Endometrium (tissue), 2 donors: ENCODE measurements at regions not wholly inside any gene's neighbourhood (a gene's known extent, or its start where the extent isn't known, plus 50 kb on each side); places are given as distances from the start of the nearest gene placed in this dataset.

Experiments used
- FAIRE-seq: peaks from 2 replicates; lab custom pipeline; 2012; peaks lifted over from hg19 to GRCh38; lab: Jason Lieb, UNC
- donor health status: control.
- donor health status: control.

DNA sequence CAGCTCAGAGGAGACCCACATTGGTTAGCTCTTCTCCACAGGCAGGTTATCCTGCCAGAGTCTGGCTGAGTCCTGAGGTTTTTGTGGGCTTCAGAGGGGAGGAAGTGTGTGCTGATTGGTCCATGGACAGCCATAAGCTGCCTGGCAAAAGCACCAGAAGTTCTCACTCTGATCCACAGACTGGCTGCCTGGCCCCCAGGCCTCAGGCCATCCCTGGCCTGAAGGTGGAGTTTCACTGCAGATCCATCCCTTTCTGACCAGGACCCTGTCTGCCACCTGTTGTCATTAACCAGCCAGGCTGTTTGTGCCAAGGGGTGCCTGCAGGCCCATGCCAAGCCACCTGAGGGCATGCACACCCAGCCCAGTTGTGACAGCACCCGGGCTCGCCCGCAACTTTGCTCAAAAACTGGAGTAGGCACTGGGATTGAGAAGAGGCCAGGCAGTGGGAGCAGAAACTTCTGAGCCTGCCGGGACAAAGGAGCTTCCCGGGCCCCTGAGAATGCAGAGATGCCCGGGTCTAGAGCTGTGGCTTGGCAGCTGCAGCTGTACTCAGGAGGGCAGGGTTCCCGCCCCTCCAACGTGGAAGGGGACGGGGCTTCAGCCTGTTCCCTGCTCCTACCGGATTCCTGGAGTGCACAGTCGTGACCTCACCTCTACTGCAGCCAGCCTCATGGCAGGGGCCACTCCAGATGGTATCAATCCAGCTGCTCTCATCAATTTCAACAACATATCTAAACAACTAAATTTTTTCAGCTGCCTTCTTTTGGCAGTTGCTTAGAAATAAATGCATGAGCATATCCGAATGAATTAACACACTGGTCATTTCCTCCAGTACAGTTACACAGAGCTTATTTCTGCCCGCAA, 1277.3 kb downstream of the SLC16A7 start:
- FAIRE-seq, result no peak

DNA sequence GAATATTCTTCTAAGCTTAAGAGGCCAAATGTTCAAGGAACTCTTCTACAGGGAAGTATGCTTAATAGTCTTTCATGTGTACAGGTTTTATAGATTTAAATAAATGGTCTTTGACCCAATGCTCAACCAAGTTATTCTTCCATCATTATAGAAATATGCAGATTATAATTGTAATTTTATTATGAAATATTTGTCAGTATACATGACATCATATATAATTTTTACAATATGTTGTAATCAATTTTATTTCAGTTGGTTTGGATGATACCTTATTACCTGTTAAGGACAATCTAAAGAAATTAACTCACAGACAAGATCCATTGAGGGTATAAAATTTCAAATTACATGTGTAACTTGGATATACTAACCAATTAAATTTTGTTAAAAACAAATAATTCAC, 1278.3 kb downstream of the SLC16A7 start:
- no peak for FAIRE-seq

DNA sequence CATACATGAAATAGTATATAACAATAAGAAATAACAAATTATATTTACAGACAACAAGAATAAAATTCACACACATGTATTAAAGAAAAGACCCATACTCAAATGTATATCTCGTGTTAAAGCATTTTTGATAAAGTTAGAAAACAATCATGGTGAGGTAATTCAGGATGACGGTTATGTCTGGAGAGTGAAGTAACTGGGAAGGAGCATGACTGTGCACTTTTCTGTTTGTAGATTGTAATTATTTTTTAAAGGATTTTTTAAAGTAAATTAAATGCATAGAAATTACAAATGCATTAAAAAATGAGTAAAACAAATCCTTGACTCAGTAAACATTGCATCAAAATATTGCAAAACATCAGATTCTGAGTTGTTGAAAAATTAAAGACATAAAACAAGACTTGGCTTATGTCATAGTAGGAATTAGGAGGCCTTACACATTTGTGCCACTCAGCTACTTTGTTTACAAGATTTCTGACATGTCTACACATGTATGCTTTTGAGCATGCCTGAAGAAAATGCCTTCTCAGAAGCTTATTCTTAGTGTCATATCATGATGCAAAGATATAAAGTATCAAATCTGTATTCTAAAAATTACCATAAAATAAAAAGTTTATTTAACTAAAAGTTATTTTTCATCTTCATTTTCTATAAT, 1325.1 kb downstream of the SLC16A7 start:
- no peak for FAIRE-seq

GRCh38 chr12:60921541-60921940, 1325.7 kb downstream of the SLC16A7 start:
- FAIRE-seq, result no peak

GRCh38 chr12:60926256-60926655, 1330.4 kb downstream of the SLC16A7 start:
- no peak for FAIRE-seq

GRCh38 chr12:60930151-60930550, 1330.1 kb upstream of the USP15 start:
- no peak for FAIRE-seq

DNA sequence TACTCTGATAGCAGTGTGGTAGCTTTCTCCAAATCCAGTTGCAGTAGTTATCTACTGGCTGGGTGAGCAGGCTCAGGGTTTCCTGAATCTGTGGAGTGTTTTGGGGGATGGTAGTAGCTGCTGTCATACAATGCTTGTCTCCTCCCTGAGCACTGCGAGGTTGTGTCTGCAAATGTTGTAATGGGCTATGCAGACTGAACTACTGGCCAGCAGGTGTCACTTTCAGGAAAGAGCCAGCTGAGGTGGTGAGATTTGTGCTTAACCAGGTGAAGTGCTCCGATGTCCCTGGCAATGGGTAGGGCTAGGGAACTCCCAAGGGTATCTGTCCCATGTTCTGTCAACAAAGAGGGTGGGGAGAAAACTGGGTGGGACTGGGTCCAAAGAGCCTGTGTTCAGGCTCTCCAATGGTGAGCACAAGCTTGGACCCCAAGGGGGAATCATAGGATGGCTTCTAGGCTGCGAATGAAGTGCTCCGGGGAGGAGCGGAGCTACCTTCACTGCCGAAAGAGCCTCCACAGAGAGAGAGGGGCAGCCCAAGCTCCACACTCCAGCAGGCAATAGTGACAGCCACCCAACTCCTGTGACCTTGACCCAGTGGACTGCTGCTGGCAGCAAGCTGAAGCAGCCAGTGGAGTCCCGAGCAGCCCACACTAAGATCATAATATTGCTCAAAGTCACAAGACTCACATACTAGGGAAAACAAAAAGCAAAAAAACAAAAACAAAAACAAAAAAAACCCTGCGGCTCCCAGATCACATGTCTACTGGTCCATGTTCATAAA, 1324.0 kb upstream of the USP15 start:
- no peak for FAIRE-seq

- FAIRE-seq, result no peak
Observed at GRCh38 chr12:60947533-60947932, 1312.7 kb upstream of the USP15 start.

DNA sequence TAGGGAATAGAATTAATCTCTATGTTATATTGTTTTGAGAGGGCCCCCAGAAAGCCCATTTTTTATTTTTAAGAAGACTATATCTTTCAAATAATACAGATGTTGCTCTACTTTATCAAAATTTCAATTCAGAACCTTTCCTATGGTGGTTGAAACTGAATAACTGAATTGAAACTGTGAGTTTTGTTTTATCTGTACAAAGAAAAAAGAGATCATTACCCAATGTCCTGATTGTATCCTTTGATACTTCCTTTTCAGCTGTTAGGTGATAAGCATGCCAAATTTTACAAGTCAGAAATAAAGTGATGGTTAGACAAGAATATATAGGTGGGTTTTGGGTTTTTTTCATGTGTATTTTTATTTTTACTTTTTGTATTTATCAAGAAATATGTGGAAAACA, 1293.1 kb upstream of the USP15 start:
- no peak for FAIRE-seq

DNA sequence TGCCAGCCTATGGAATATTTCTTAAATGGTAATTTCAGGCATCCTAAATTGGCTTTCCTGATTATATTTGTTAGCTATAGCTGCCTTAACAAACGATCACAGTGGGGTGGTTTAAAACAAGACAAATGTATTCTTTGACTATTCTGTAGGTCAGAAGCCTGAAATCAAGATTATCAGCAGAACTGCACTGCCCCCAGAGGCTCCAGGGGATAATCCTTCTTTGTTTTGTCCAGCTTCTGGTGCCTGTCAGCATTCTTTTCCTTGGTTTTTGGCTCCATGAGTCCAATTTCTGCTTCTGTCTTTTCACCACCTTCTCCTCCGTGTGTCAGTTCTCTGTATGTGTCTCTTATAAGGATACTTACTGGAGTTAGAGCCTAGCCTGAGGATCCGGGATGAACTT, 1282.2 kb upstream of the USP15 start:
- no peak for FAIRE-seq

- FAIRE-seq, result no peak
Observed at GRCh38 chr12:60980558-60980957, 1279.6 kb upstream of the USP15 start.

DNA sequence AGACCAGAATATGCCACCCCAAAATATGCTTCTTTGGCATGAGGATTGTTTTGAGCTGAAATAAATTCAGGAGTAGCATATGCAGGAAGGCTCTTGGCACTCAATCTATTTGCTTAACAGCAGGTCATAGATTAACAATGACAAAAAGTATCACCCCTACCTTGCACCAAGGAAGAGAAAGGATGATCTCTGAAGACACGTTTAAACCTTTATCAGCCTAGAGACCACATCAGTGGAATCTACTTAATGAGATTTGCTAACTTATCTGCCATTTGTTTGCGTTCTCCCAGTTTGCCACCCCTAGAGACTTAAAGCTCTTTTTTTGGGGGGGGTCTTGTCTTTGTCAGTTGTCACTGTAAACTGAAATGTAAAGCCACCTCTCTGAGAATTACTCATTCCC, 1278.7 kb upstream of the USP15 start:
- no peak for FAIRE-seq

DNA sequence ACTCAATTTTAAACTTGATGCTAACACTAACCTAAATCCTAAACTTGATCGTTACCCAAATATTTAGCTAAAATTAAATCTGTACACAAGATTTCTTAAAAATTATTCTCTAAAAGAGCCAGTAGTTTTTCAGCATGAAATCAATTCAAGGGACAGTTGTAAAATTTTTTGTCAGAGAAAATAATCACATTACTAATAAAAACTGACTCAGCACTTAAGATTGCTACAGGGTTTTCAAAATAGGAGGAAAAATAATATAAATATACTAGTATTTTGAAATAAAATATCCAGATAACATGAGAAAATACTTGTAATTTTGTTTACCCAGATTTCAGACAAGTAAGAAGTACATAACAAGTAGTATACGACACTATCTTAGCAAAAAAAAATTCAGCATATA, 1268.1 kb upstream of the USP15 start:
- no peak for FAIRE-seq

DNA sequence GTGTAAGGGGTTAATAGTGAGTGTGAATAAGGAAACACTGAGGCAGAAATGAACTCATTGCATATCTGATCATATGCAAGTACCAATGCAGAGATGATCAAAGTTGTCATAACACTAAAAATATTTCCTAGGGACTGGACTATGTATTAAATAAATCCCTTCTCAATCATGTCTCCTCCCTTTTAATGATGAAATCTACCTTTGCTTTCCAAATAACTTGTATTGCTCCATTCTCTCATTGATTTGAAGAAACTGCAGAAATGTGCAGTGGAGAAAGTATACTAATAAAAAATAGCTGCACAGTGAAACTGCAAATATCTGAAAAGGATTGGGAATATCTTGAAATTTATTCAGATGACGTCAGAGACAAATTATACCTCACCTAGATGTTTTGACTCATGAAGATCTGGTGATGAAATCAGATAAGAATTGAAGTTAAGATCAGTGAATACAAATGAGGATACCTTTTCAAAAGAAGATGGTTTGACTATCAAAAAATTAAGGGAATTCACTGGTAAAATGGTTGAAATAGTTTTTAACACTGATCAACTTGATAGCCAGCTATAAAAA, 1264.9 kb upstream of the USP15 start:
- no peak for FAIRE-seq

DNA sequence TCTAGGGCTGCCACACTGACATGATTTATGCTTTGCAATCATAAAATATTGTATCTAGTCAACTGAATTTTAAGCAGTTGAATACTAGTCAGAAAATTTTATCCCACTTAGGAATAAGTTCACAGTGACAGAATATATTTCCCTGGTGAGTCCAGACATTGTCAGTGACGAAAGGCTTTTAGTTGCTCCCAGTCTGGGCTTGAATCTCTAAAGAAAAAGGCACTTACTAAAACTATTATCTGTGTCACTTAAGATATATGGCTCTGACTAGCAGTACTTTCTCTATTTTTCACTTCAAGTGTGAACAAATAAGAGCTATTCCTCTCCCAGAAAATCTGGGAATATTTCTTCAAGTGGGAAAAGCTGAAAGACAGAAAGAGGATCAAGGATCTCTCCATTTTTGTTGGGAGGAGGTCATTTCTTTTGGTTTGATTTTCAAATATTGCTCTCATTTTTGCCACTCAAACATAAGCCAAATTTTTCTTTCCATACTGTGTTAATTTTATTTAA, 1262.3 kb upstream of the USP15 start:
- FAIRE-seq, result no peak

DNA sequence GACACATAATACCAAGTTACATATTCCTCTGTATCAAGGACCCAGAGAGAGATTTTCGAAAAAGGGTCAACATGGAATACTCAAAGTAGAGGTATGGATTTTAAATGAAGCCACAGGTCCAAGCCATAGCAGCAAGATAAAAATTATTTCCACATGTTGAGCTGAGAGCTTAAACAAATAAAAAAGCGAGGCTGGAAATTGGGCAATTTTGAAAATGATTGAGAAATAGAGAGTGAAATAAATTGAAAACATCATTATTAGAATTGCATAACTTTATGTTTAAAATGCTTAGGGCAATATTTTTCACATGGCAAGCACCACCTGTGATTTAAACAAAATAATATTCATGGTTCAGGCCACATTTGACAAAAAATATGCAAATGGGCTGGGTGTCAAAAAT, 1251.0 kb upstream of the USP15 start:
- FAIRE-seq, result no peak

DNA sequence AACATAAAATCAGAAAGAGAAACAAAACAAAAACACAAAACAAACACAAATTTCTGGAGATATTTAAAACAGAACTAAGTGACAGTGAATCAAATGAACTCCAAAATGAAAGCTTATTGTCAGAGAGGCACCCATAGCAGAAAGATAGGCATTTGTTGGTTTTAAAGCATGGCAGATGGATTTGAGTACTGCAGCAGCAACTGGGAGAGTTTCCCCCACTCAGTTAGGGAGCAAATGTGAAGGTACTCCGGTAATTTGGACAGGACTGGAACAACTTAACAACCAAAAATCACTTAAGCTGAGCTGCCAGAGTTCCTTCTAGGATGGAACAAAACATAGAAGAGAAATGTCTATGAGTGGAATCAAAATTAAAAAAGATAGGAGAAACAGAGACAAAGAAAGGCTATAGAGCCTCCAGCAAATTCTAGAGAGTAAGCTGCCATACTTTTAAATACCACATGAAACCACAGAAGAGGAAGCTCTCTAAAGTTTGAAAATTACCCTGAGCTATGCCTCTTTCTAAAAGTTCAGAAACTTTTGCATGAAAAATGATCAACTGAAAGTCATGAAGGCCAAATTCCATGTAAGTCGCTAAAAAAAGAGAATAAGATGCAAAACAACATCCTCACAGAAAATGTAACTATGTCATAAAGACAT, 1248.3 kb upstream of the USP15 start:
- FAIRE-seq, result no peak

DNA sequence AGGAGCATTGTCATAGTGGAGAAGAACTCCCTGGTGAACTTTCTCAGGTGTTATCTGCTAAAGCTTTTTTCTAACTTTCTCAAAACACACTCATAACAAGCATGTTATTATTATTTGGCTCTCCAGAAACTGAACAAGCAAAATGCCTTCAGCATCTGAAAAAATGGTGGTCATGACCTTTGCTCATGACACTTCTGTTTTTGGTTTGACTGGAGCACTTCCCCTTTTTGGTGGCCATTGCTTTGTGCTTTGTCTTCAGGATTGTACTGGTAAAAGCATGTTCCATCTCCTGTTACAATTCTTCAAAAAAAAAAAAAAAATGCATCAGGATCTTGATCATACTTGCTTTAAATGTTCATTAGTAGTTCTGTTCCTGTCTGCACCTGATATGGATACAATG, 1241.6 kb upstream of the USP15 start:
- no peak for FAIRE-seq

GRCh38 chr12:61023231-61023630, 1237.0 kb upstream of the USP15 start:
- FAIRE-seq, result no peak

DNA sequence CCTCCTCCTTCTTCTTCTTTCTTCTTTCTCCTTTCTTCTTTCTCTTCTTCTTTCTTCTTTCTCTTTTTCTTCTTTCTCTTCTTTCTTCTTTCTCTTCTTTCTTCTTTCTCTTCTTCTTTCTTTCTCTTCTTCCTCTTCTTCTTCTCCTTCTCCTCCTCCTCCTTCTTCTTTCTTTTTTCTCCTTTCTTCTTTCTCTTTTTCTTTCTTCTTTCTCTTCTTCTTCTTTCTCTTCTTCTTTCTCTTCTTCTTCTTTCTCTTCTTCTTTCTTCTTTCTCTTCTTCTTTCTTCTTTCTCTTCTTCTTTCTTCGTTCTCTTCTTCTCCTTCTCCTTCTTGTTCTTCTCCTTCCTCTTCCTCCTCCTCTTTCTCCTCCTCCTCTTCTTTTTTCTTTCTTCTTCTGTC, 1230.7 kb upstream of the USP15 start:
- FAIRE-seq, result no peak

DNA sequence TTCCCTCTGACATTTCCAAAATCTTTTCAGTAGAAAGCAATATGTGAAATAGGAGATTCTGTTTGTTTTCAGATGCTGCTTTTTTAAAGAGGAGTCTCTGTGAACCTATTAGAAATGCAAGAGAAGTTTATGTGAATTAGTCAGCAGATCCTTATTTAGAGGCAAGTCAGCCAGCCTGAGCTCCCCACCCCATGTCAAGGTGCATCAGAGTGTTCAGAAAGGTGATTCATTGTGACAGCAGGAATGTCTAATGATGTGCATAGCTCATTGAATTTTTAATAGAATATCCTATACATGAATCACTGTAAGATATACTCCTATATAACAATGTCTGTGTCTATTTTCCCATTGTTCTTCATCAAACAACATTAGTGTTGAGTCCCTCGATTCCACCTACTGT, 1222.4 kb upstream of the USP15 start:
- no peak for FAIRE-seq

DNA sequence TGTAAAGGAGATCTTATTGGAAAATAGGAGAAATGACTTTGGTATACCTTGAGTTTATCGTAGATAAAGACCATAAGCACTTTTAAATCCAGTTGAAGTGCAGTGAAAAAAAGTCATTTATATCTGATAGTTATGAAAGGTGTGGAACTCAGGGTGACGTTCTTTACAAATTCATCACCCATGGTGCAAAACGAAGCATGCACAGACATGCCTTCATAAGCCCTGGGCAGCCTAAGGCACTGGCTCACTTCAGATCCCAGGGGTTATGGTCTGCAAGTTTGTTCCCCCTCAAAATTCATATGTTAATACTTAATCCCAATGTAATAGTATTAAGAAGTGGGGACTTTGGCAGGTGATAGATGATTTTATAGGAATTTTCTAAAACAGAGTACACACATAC, 1216.4 kb upstream of the USP15 start:
- no peak for FAIRE-seq
